ENCODE measurements at regions not wholly inside any gene's neighbourhood (a gene's known extent, or its start where the extent isn't known, plus 50 kb on each side); places are given as distances from the start of the nearest gene placed in this dataset.

GRCh38 chr7:124489082-124489819 is 276.3 kb downstream of the GPR37 start:
- no peak for DNase-seq

- DNase-seq: no peak
Observed at GRCh38 chr7:124482229-124482628, 283.4 kb downstream of the GPR37 start.

- no peak for DNase-seq
Observed at GRCh38 chr7:124480821-124481290, 284.7 kb downstream of the GPR37 start.

DNA sequence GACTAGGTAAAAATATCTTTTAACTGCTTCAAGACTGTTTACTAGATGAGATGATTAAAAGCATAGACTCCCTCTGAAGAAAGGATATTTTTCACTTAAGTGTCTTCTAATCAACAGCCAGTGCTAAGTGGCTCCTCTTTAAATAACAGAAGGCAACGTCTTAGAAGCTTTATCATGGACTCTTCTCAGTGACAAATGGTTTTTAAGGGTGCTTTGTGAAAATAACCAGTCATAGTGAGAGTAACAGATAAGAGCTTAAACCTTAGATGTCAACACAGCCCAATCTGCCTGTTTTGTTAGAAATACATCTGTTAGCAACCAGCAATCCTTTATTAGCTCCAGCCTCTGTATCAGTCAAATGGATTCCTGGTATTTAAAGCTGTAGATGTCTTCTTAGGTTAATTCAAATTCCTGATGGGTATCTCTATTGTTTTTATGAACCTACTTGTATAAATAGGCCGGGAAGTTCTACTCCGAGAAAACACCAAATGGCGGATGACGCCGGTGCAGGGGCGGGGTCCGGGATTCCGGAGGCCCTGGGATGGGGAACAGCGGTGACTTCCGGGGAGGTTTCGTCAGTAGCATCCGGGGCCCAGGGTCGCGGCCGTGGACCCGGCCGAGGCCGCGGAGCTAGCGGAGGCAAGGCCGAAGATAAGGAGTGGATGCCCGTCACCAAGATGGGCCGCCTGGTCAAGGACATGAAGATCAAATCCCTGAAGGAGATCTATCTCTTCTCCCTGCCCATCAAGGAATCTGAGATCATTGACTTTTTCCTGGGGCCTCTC is 285.4 kb downstream of the GPR37 start:
- no peak for DNase-seq

GRCh38 chr7:124462249-124462648 is 303.3 kb downstream of the GPR37 start:
- no peak for DNase-seq

- no peak for DNase-seq
Observed at GRCh38 chr7:124460555-124460954, 305.0 kb downstream of the GPR37 start.

GRCh38 chr7:124460056-124460450 is 305.5 kb downstream of the GPR37 start:
- no peak for DNase-seq

DNA sequence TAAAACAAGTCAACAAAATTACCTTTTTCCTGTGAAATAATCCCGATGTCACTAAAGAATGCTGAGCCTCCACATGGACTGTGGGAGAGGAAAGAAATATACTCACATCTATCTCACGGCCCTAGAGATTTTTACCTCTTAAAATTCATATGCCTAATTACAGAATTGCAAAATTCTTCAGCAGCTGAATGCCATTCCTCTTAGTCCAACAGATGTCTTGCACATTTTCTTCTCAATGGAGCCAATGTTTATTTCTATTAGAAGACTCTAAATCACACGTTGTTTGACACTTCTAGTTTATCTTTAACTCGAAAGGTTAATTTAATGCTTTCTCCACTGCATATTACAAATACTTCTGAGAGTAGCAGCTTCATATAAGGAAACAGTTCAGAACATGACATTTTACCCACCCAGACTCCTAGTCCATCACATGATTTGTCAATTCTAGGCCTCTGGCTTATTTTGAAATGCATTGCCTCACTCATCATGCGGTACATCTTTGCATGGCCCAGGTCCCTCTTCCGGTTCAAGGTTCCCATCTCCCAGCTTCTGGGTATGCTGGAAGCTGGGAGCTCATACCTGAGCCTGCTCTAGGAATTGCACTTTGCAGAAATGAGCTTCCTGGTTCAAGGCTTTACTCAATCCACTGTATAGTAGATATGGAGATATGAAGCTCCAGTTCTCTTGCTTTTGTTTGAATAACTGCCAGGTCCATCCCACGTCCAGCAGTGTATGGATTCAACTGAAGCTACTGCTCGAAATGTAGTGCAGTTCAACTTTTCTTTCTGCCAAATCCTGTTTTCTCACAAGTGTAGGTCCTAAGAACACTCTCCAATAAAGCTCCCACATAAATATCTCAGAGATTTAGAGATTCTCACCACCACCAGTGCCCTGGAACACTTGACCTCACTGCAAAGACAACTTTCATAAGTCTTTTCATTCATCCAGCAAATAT is 306.2 kb downstream of the GPR37 start:
- DNase-seq: no peak

GRCh38 chr7:124457841-124458240 is 307.8 kb downstream of the GPR37 start:
- DNase-seq: no peak

DNA sequence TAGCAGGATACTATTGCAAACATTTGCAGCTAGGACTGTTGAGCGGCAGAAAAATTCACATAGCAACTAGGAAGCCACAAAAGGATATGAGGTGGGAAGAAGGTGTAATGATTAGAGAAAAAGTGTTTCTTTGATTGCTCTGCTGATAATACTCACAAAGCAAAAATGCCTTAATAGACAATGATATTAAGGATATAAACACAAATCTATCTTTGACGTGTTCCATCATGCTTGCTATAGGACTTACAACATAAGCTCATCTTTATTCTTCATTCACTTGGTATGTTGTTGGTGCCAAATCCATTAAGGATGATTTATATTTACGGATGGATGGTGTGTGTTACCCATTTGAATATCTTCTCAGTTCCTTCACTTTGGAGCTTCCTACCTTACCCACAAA is 309.3 kb downstream of the GPR37 start:
- DNase-seq: no peak

GRCh38 chr7:124452186-124452585 is 313.4 kb downstream of the GPR37 start:
- no peak for DNase-seq

DNA sequence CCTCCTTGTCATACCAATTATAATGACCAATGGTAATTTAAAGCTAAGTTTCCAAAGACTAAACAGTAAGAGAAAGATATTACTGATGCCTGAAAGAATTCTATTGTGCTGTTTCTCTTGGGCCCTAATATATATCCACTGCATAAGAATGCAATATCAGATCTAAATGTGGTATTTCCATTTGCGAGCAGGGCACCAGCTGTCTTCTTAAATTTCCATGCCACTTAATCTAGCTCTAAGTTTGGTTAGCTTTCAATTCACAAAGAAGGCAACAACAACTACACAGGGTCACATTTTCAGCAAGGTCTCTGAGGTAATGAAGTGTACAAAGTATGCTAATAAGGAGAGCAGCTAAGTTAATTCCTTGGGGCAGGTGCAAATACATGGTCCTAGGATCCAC is 315.7 kb downstream of the GPR37 start:
- no peak for DNase-seq

DNA sequence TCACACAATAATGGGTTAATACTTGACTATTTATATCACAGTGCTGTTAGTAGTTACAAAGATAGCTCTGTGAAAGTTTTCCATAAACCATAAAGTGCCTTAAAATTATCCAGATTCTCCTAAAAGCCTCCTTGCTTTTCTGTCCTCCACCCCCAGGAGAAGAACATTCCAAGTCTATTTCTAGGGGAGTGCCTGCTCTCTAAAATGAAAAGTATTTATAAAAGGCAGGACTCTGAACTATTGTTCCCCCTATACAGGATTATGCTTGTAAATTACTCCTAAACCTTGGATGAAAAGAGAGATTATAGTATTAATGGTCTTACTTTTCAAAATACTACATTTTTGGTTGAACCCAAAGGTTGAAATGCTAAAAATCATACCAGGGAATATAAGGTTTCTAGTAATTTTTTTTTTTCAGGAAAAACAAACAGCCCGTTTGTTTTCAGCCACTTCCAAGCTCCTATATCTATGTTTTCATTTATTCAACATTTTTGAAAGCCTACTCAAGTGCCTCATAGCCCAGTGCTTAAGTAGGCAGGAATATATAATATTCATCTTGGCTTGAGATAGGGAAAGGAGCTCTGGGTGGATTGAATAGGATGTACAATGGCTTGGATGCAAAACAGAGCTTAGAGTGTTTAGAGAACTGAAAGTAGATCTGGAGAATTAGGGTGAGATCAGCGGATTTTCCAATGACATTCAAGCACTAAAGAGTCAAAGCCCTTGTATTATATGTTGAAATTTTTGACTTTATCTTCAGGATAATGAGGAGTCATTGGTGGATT is 320.7 kb downstream of the GPR37 start:
- DNase-seq: no peak

DNA sequence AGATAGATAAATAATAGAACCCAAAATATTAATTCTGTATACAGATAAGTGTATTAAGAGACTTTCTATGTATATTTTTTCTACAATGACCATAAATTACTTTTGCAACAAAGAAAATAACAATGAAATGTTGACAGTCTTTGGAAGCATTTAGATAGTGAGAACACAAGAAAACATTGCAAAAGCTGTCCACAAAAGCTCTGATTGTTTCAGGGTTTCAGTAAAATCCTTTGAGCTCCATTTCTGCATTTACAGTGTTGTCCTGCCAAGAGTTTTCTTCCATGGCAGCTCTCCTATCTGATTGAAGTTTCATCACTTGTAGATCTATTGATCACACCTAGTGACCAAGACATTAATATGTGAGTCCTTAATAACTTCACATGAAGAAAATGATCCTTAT is 321.8 kb downstream of the GPR37 start:
- DNase-seq: no peak

DNA sequence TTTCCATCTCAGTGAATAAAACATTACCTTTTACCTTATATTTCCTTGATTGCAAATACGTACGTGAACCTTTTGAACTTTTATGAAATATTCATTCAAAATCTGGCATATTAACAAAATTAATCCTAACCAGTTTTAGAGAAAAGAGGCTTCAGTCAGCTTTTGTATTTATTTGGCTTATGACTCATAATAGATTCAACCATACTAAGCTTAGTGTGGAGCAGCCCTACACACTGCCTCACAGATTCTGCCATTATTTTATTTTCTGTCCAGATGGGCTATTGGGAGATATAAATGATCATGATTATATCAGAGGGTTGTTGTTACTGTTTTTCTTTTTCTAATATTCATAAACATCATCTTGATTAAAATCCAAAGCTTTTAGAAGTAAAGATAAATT is 325.5 kb downstream of the GPR37 start:
- no peak for DNase-seq

DNA sequence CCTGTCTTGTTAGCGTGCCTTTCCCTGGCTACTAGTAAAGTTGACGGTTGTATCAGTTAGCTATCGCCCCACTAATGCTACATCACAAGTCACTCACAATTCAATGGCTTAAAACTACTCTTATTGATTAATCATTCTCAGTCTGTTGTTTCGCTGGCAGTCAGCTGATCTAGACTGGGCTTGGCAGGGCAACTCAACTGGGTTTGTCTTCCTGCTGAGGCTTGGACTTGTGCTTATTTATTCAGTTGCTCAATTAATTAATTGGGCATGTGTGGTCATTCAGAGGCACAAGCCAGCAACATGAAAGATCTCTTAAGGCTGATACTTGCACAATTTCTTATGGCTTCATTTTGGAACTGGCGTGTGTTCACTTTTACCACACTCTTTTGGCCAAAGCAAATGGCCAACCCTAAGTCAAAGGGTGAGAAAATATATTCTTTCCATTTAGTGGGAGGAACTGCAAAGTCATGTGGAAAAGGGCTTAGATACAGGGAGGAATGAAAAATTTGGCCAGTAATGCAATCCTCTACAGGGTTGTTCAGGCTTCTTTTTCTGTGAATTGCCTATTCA is 333.5 kb downstream of the GPR37 start:
- DNase-seq: no peak

GRCh38 chr7:124429923-124430322 is 335.7 kb downstream of the GPR37 start:
- DNase-seq: no peak

DNA sequence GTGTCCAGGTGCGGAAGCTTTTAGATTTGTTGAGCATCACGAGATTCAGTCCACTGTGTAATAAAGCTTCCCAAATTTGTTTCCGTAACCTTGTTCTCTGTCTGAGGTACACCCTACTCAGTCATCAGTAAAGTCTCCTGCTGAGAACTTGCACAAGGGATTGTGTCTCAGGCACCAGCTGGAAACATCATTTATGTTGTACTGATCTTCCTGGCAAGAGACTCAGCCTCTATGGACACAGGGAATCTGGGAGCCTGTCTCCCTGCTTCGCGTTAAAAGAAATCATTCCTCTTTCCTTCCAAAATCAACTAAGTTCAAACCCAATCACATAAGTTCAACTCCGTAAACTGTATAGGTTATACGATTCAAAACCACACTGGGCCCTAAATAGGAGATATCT is 336.8 kb downstream of the GPR37 start:
- DNase-seq: no peak

DNA sequence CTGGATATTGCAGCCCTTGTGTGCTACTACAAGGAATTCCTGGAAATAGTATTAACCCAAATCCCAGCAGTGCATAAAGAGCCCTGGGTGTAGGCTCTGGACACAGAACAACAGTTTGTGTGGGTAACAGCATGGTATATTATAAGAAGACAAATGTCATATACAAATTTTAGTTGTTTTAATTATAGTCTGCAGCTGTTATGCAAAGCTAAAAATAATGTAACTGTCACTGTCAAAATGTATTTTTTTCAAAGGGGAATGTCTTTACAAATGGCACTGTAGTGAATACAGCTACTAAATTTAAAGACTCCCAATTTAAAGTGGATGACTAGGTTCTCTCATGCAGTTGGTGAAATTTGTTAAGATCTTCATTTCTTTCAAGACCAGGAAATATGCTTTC is 339.0 kb downstream of the GPR37 start:
- DNase-seq: no peak

DNA sequence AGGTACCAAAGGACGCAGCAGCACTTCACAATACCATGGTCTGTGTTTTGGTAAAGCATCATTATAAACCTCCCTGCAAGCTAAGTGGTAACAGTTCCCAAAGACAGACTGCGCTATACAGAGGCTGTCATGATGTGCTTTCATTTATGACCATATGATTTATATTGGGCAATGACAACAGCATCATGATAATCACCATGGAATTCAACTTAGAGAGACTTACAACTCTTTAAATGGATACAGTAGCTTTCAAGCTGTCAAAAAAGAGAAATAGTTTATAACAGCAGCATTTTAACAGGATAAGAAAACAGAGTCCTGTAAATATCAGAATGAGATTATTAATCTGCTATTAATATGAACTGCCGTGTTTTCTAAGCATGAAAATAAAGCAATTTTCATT is 341.7 kb downstream of the GPR37 start:
- DNase-seq: no peak

- no peak for DNase-seq
Observed at GRCh38 chr7:124422081-124422480, 343.5 kb downstream of the GPR37 start.

DNA sequence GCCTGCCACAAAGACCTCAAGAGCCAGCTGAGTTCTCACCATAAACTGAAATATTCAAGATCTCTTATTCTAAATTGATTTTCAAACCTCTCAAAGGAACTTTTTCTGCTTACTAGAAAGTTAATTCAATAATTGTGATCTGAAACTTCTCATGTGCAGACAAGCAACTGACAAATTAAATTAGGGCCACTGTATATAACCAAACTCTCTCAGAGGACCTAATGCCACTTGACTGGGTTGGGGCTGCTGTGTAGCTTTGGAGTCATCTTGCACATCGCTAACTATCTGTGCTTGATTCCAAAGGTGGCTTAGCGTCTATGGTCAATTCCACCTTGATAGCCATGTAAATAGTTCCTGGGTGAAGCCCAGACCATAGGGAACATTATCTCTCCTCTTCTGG is 345.2 kb downstream of the GPR37 start:
- DNase-seq: no peak
